DOHH2 (cell line): ENCODE measurements at regions not wholly inside any gene's neighbourhood (a gene's known extent, or its start where the extent isn't known, plus 50 kb on each side); places are given as distances from the start of the nearest gene placed in this dataset.

Experiments
- H3F3A ChIP-seq: fragments of 200-600 bp; sonication (generic), shearing (Covaris generic); 2 replicates; pipeline ENCODE4 v1.6.0; 2016; ENCODE audit warnings: antibody characterized with exemption, mild to moderate bottlenecking; ENCODE audit not compliant: control insufficient read depth, insufficient read depth
- H3K27ac ChIP-seq: fragments of 200-600 bp; sonication (generic); 2 replicates; pipeline ENCODE4 v1.5.1; 2014; ENCODE audit warnings: low read depth, mild to moderate bottlenecking, low read length, moderate library complexity
- H3K27me3 ChIP-seq: fragments of 200-600 bp; sonication (generic); 2 replicates; pipeline ENCODE4 v1.6.1; 2014; ENCODE audit warnings: mild to moderate bottlenecking, low read length, mixed read lengths; ENCODE audit not compliant: control insufficient read depth
- H3K36me3 ChIP-seq: fragments of 200-600 bp; sonication (generic); 2 replicates; pipeline ENCODE4 v1.6.1; 2014; ENCODE audit warnings: mild to moderate bottlenecking, low read length, moderate library complexity, mixed read lengths; ENCODE audit not compliant: control insufficient read depth
- H3K4me1 ChIP-seq: fragments of 200-600 bp; sonication (generic); 2 replicates; pipeline ENCODE4 v1.6.1; 2014; ENCODE audit warnings: mild to moderate bottlenecking, low read length, mixed read lengths; ENCODE audit not compliant: control insufficient read depth
- H3K4me2 ChIP-seq: fragments of 200-600 bp; sonication (generic); 2 replicates; pipeline ENCODE4 v1.6.0; 2014; ENCODE audit warnings: mild to moderate bottlenecking, low read length, moderate library complexity
- H3K4me3 ChIP-seq: fragments of 200-600 bp; sonication (generic); 2 replicates; pipeline ENCODE4 v1.5.1; 2014; ENCODE audit warnings: mild to moderate bottlenecking, low read length, mixed read lengths
- H3K79me2 ChIP-seq: fragments of 200-600 bp; sonication (generic); 2 replicates; pipeline ENCODE4 v1.6.1; 2014; ENCODE audit warnings: mild to moderate bottlenecking, low read length, mixed read lengths; ENCODE audit not compliant: control insufficient read depth
- H3K9me2 ChIP-seq: fragments of 200-600 bp; sonication (generic); replicated peaks from 2 replicates; pipeline ENCODE4 v1.6.1; 2014; ENCODE audit warnings: mild to moderate bottlenecking, low read length, mixed read lengths; ENCODE audit not compliant: control insufficient read depth
- H3K9me3 ChIP-seq: fragments of 200-600 bp; sonication (generic); 2 replicates; pipeline ENCODE4 v1.6.1; 2014; ENCODE audit warnings: antibody characterized with exemption, low read length, mixed read lengths; ENCODE audit not compliant: control insufficient read depth, insufficient read depth
- H4K20me1 ChIP-seq: fragments of 200-600 bp; sonication (generic); 2 replicates; pipeline ENCODE4 v1.6.0; 2014; ENCODE audit warnings: low read depth, mild to moderate bottlenecking, antibody characterized with exemption, low read length, moderate library complexity; ENCODE audit not compliant: control insufficient read depth, insufficient read depth
- CTCF ChIP-seq: fragments of 200-600 bp; sonication (generic); IDR thresholded peaks from one replicate; pipeline ENCODE4 v1.5.1; 2014; ENCODE audit warnings: antibody characterized with exemption, mild to moderate bottlenecking, low read depth, low read length; ENCODE audit not compliant: poor library complexity, severe bottlenecking
- EZH2phosphoT487 ChIP-seq: fragments of 200-600 bp; sonication (generic); IDR thresholded peaks from 2 replicates; pipeline ENCODE4 v1.6.1; 2017; ENCODE audit warnings: borderline replicate concordance, mild to moderate bottlenecking, antibody characterized with exemption, low read length, moderate library complexity, mixed read lengths

- Histone ChIP-seq H3K27me3 (no peaks in the 10 kb centered on the region), H3K36me3 (no peaks in the 10 kb centered on the region), H3K4me3 (no peak overlapping the region), H3F3A (no peaks in the 10 kb centered on the region), H3K9me3 (no peaks in the 10 kb centered on the region), H3K27ac (no peak overlapping the region), H3K79me2 (no peaks in the 10 kb centered on the region), H3K4me2 (no peak overlapping the region), H3K9me2 (no peaks in the 10 kb centered on the region), H3K4me1 (peaks cover 12% of the 10 kb centered on the region), H4K20me1 (no peaks in the 10 kb centered on the region)
- TF ChIP-seq CTCF = no peak
- no peak for TF ChIP-seq EZH2phosphoT487
Measured at GRCh38 chr18:73120626-73121025, 252.8 kb upstream of the NETO1 start.

GRCh38 chr18:73119574-73119973, 251.8 kb upstream of the NETO1 start:
- Histone ChIP-seq H4K20me1 (no peaks in the 10 kb centered on the region), H3K4me1 (peaks cover 12% of the 10 kb centered on the region), H3K27ac (no peak overlapping the region), H3K4me2 (peak overlapping the region; percentile 48), H3K36me3 (no peaks in the 10 kb centered on the region), H3F3A (no peaks in the 10 kb centered on the region), H3K79me2 (no peaks in the 10 kb centered on the region), H3K9me3 (no peaks in the 10 kb centered on the region), H3K9me2 (no peaks in the 10 kb centered on the region), H3K4me3 (peak overlapping the region; percentile 36), H3K27me3 (no peaks in the 10 kb centered on the region)
- TF ChIP-seq EZH2phosphoT487 (no peak), CTCF (no peak)

GRCh38 chr18:73118121-73118816, 250.5 kb upstream of the NETO1 start:
- H3K9me2 ChIP-seq = no peaks in the 10 kb centered on the region
- no peak overlapping the region for H3K4me3 ChIP-seq
- H3K36me3 ChIP-seq = no peaks in the 10 kb centered on the region
- TF ChIP-seq CTCF = no peak
- TF ChIP-seq EZH2phosphoT487 = no peak
- peaks cover 12% of the 10 kb centered on the region for H3K4me1 ChIP-seq
- no peak overlapping the region for H3K4me2 ChIP-seq
- H3K79me2 ChIP-seq = no peaks in the 10 kb centered on the region
- H3F3A ChIP-seq = no peaks in the 10 kb centered on the region
- H3K27ac ChIP-seq = no peak overlapping the region
- no peaks in the 10 kb centered on the region for H3K9me3 ChIP-seq
- no peaks in the 10 kb centered on the region for H3K27me3 ChIP-seq
- no peaks in the 10 kb centered on the region for H4K20me1 ChIP-seq
